Hematopoietic multipotent progenitor cell treated with erythropoietin and hydrocortisone succinate and interleukin-3 and kit ligand, for 4 days (in vitro differentiated cells): ENCODE measurements at regions not wholly inside any gene's neighbourhood (a gene's known extent, or its start where the extent isn't known, plus 50 kb on each side); places are given as distances from the start of the nearest gene placed in this dataset.

Experiments used
- DNase-seq: peaks from one replicate; pipeline ENCODE4 v3.0.0-alpha.2; 2015

- DNase-seq: no peak
Measured at GRCh38 chrX:40449396-40449795, 131.4 kb upstream of the ATP6AP2 start.

- DNase-seq: peak; percentile 46
Measured at GRCh38 chrX:40448793-40449192, 132.0 kb upstream of the ATP6AP2 start.

GRCh38 chrX:40446921-40447320 lies 133.8 kb upstream of the ATP6AP2 start:
- no peak for DNase-seq

DNA sequence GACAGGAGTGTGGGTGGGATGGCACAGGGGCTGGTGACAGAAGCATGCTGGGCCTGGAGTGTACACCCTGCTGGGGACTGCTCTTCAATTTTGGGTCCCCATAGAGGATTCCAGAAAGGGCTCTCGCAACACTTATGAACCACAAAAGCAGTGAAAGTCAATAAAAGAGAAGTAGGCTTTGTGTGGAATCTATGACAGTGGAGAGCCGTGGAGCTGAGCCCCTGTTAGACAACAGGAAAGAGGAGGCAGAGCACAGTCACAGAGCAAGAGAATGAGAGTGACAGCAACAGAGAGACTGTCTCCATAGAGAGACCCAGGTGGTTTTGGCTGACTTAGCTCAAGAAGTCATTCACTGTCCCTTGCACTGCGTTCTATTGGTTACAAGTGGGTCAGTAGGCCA lies 135.1 kb upstream of the ATP6AP2 start:
- peak; percentile 5 for DNase-seq

DNA sequence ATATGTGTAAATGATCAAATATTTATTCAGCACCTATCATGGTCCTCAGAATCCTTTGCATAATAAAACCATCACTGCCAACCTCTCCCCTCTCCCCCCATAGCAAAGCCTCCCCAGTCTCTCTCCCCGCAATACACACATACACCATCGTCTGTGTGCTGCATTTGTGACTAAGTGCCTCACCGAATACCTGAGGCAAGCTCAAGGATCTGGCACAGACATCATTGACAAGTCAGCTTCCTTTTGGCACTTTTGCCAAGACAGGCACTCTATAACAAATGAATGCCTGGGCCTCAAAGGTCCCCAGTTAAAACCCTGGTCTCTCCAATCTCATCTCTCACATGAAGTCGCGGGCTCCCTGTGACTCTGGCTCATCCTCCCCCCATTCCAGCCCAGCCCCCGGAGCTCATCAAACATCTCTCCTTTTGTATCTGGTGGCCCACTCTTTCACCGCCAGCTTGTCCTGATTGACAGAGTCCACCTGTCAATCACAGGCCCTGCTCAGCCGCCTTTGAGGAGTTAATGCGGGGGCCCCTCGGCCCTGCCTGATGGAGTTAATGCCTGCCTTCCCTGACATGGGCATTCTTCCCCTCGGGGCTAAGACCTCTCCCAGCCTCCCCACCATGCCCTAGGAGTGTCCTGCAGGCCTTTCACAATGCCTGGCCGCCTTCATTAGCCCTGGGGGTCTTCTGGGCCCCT lies 135.8 kb upstream of the ATP6AP2 start:
- no peak for DNase-seq

GRCh38 chrX:40444133-40444532 lies 136.6 kb upstream of the ATP6AP2 start:
- peak; percentile 6 for DNase-seq

GRCh38 chrX:40440866-40441265 lies 139.9 kb upstream of the ATP6AP2 start:
- DNase-seq: no peak

DNA sequence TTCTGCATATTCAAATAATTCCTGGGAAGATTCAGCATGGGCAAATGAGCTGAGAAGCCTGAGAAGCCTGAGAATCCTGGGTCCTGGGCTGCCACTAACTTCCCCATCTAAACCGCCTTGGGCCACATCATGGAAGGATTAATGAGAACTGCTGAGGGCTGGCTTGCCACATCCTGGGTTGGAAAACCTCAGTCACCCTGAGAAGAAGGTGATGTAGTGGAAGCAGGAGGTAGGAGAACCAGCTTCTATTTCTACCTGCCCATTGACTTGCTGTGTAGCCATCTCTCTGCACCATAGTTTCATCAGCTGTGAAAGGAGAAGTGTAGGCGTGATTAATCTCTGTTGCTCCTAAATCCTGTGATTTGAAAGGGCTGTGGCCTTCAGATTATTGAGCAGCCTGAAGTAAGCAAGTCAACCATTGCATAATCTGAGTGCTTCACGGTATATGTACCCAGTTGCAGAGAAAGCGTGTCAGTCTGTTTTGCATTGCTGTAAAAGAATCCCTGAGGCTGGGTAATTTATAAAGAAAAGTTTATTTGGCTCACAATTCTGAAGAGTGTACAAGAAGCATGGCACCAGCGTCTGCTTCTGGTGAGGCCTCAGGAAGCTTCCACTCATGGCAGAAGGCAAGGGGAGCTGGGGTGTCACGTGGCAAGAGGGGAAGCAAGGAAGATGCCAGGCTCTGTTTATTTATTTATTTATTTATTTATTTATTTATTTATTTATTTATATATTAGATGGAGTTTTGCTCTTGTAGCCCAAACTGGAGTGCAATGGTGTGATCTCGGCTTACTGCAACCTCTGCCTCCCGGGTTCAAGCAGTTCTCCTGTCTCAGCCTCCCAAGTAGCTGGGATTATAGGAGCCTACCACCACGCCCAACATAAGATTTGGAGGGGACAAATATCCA lies 140.9 kb upstream of the ATP6AP2 start:
- peak; percentile 21 for DNase-seq

GRCh38 chrX:40437348-40437747 lies 143.4 kb upstream of the ATP6AP2 start:
- no peak for DNase-seq

- peak; percentile 75 for DNase-seq
Measured at GRCh38 chrX:40434947-40435346, 145.8 kb upstream of the ATP6AP2 start.

- DNase-seq: no peak
Measured at GRCh38 chrX:40434443-40434842, 146.3 kb upstream of the ATP6AP2 start.

GRCh38 chrX:40433160-40433559 lies 147.6 kb upstream of the ATP6AP2 start:
- DNase-seq: no peak

- no peak for DNase-seq
Measured at GRCh38 chrX:40424259-40424658, 156.5 kb upstream of the ATP6AP2 start.

- no peak for DNase-seq
Measured at GRCh38 chrX:40423299-40423698, 157.5 kb upstream of the ATP6AP2 start.

DNA sequence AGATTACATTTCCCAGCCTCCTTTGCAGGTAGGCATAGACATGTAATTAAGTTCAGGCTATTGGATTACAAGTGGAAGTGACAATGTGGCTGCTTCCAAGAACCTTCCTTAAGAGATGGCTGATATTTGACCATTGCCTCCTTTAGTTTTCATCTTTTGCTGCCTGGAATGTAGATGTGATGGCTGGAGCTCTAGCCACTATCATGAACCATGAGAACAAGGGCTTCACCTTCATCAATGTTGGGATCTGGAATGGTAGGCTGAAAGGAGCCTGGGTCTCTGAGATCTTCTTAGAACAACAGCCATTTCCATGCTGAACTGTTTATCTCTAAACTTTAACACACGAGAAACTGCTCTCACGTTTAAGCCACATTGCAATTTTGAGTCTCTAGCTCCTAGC lies 158.7 kb upstream of the ATP6AP2 start:
- no peak for DNase-seq

DNA sequence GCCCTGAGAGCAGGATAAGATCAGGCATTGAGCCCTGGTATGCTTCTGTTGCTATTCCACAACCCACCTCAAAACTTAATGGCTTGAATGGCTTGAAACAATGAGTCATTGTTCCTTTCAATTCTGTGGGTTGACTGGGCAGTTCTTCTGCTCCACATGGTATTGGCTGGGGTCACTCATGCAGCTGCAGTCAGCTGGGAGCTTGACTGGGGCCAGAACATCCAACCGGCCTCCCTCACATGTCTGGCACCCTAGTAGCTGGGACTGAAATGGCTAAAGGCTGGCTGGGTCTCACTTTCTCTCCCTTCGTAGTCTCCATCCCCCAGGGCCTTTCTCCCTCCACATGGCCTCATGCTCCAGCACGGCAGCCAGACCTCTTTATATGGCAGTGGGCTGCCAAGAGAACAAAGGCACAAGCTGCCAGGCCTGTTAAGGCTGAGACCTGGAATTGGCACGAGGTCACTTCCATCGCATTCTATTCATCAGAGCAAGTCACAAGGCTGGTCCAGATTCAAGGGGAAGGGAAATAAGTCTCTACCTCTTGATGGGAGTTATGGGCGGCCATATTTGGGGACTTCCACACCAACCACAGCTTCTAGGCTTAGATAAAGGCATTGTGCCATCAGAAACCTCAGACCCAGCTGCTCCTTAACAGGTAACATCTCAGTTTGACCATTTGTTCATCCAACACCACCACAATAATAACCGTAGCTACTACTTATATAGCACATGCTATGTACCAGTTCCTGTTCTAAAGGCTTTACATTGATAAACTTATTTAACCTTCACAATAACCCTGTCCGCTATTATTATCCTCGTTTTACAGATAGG lies 159.7 kb upstream of the ATP6AP2 start:
- DNase-seq: no peak

DNA sequence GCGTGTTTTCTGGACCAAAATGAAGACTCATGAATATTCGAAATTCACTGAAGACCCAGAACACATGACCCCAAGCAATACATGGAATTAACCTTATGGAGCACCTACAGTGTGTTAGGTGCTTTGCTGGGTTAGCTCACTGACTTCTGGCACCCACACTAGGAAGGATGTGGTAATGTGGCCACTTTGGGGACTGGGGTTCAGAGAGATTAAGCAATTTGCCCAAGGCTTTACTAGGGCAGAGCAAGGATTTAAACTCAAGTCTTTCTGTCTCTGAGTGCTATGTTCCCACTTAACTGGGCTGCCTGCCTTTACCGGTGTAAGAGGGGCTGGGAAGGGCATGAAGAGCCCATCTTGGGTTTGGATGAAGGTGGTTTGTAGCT lies 162.0 kb upstream of the ATP6AP2 start:
- DNase-seq: peak; percentile 34

- no peak for DNase-seq
Measured at GRCh38 chrX:40418146-40418812, 162.5 kb upstream of the ATP6AP2 start.

DNA sequence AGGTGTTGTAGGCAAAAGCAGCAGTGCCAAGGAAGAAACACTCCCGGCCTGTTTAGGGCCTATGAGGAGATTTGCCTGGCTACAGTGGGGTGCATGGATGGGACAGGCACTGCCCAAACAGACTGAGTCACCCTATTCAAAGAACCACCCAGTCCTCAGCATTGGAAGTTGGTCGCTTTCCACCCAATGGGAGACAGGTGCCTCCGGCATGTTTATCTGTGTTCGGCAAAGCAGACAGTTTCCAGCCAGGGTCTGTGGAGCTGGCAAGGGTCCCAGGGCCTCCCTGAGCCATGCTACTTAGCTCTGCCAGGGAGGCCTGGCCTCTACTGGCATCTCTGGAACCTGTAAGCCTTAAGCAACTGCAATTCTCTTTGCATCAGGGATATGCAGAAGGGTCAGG lies 165.1 kb upstream of the ATP6AP2 start:
- no peak for DNase-seq

DNA sequence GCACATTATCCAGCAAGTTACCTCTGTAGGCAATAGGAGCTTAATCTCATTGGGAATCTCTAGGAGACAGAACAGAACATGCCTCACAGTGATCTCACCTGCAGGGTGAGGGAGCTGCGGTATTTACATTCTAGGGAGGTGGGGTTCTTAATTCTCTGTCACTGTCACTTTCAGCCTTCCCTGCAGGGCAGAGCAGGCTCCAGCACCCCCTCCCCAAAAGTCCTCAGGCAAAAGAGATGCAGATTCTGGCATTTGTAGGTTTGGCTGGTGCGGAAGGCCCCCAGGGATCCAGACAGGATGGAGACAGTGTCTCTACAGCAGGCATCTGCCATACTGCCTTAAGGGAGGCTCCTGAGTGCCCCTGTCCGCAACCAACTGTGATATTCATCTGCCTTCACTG lies 166.4 kb upstream of the ATP6AP2 start:
- no peak for DNase-seq

- DNase-seq: peak; percentile 53
Measured at GRCh38 chrX:40411340-40412111, 169.2 kb upstream of the ATP6AP2 start.

- no peak for DNase-seq
Measured at GRCh38 chrX:40410859-40411258, 169.9 kb upstream of the ATP6AP2 start.
